Omental fat pad (tissue), 3 donors: ENCODE measurements at regions not wholly inside any gene's neighbourhood (a gene's known extent, or its start where the extent isn't known, plus 50 kb on each side); places are given as distances from the start of the nearest gene placed in this dataset.
"Not testable (repeated sequence)": the region's sequence is repeated elsewhere in the genome, so short reads cannot be mapped to it uniquely, and the experiment has no call there.

Experiments used
- ATAC-seq: fragments of 150-250 bp; one replicate; pipeline ENCODE4 v1.9.1; 2016; ENCODE audit warnings: mild to moderate bottlenecking, moderate library complexity; ENCODE audit not compliant: low FRiP score
- DNase-seq: peaks from one replicate; pipeline ENCODE4 v3.0.0-alpha.2; 2019; ENCODE audit warnings: low spot score
- CTCF ChIP-seq, 3 donors: fragments of 450-650 bp; IDR thresholded peaks; one replicate each; pipeline ENCODE4 v1.5.1; 2016 to 2017; ENCODE audit warnings: antibody characterized with exemption in 3 of 3, mild to moderate bottlenecking in 3 of 3, moderate library complexity in 2 of 3

- no peak for TF ChIP-seq CTCF (IDR thresholded peaks at IDR 0.05)
- DNase-seq, result no peak
- no peak for ATAC-seq
These were observed 603.4 kb downstream of the DSC3 start for GRCh38 chr18:30439174-30439573.

GRCh38 chr18:30432349-30432748, 610.2 kb downstream of the DSC3 start:
- ATAC-seq, result no peak
- no peak for DNase-seq
- no peak for TF ChIP-seq CTCF (IDR thresholded peaks at IDR 0.05)

GRCh38 chr18:30419399-30419798, 623.1 kb downstream of the DSC3 start:
- ATAC-seq, DNase-seq: not testable (repeated sequence)

- no peak for ATAC-seq
- no peak for DNase-seq
- TF ChIP-seq CTCF (IDR thresholded peaks at IDR 0.05), result no peak
These were observed 626.6 kb downstream of the DSC3 start for GRCh38 chr18:30415903-30416302.

GRCh38 chr18:30409120-30409519, 633.4 kb downstream of the DSC3 start:
- no peak for DNase-seq
- no peak for TF ChIP-seq CTCF (IDR thresholded peaks at IDR 0.05)

GRCh38 chr18:30406728-30407127, 635.8 kb downstream of the DSC3 start:
- DNase-seq (no peak), ATAC-seq (no peak)
- TF ChIP-seq CTCF (IDR thresholded peaks at IDR 0.05), result no peak

More at GRCh38 chr18:30409120-30409519, 633.4 kb downstream of the DSC3 start:
- ATAC-seq, result no peak

GRCh38 chr18:30405038-30405437, 637.5 kb downstream of the DSC3 start:
- ATAC-seq, result no peak
- TF ChIP-seq CTCF (IDR thresholded peaks at IDR 0.05), result no peak
- no peak for DNase-seq

- DNase-seq (no peak), ATAC-seq (no peak)
- no peak for TF ChIP-seq CTCF (IDR thresholded peaks at IDR 0.05)
These were observed 638.1 kb downstream of the DSC3 start for GRCh38 chr18:30404422-30404821.
